K562 (cell line): ENCODE measurements at regions not wholly inside any gene's neighbourhood (a gene's known extent, or its start where the extent isn't known, plus 50 kb on each side); places are given as distances from the start of the nearest gene placed in this dataset.

ENCODE experiments used
- ATAC-seq: fragments of 200-7000 bp; cut with Tn5 transposase; 3 replicates; pipeline ENCODE4 v1.9.1; 2020; ENCODE audit warnings: moderate library complexity
- BruUV-seq: library from RNA; stranded (reverse); fragments of 400-500 nt; replicated peaks from 2 replicates; lab custom pipeline; 2021; lab: Mats Ljungman, UMichigan
- CTCF ChIA-PET: fragments of 300-600 bp; formaldehyde crosslinking; extraction: SDS; loops from one replicate; lab custom pipeline; 2021; ENCODE audit warnings: low intra/inter-chr PET ratio; lab: Yijun Ruan, JAX
- POLR2A ChIA-PET: fragments of 300-600, 350-650 bp; sonication (Branson Sonifier 250); formaldehyde crosslinking; extraction: SDS; loops from one replicate; lab custom pipeline; 2021; ENCODE audit warnings: antibody characterized with exemption, inconsistent platforms; lab: Yijun Ruan, JAX
- DNase-seq, 4 experiments: peaks; one replicate each; pipeline versions ENCODE4 v3.0.0 to v3.0.0-alpha.2; 2011 to 2018; ENCODE audit warnings: low spot score in 3 of 4, mixed read lengths in 3 of 4; ENCODE audit errors: extremely low read depth in 1 of 4
- FAIRE-seq: peaks from 2 replicates; lab custom pipeline; 2011; peaks lifted over from hg19 to GRCh38; lab: Jason Lieb, UNC
- H2AFZ ChIP-seq: 2 replicates; pipeline ENCODE4 v1.6.0; 2011; ENCODE audit warnings: low read depth, low read length, control low read depth, inconsistent platforms
- H3K27ac ChIP-seq: fragments of 200-600 bp; 3 replicates; pipeline ENCODE4 v1.8.0; 2011; ENCODE audit warnings: low read depth, mild to moderate bottlenecking, control low read depth, inconsistent platforms, low read length, moderate library complexity, mixed read lengths; ENCODE audit errors: extremely low read depth
- H3K27me3 ChIP-seq, 2 experiments: fragments of 300-600 bp in 1 of 2; 2 replicates in 1 of 2; 3 replicates in 1 of 2; pipeline versions ENCODE4 v1.6.0 to v1.8.0; 2011; ENCODE audit warnings: inconsistent platforms in 2 of 2, low read length in 2 of 2, mild to moderate bottlenecking in 1 of 2, mixed read lengths in 1 of 2, moderate library complexity in 1 of 2; ENCODE audit not compliant: control insufficient read depth in 2 of 2, insufficient read depth in 2 of 2
- H3K36me3 ChIP-seq: fragments of 300-600 bp; 3 replicates; pipeline ENCODE4 v1.8.0; 2011; ENCODE audit warnings: mild to moderate bottlenecking, low read length, inconsistent platforms; ENCODE audit not compliant: control insufficient read depth, insufficient read depth
- H3K4me1 ChIP-seq, 2 experiments: fragments of 200-600 bp in 1 of 2; replicated peaks in 1 of 2; 2 replicates in 1 of 2; 3 replicates in 1 of 2; pipeline versions ENCODE4 v1.5.1 to v1.8.0; 2011; ENCODE audit warnings: inconsistent platforms in 2 of 2, low read length in 2 of 2, mild to moderate bottlenecking in 1 of 2, mixed read lengths in 1 of 2, moderate library complexity in 1 of 2; ENCODE audit not compliant: control insufficient read depth in 2 of 2, insufficient read depth in 2 of 2
- H3K4me2 ChIP-seq: 2 replicates; pipeline ENCODE4 v1.6.1; 2011; ENCODE audit warnings: low read length, control low read depth, inconsistent platforms, mixed read lengths; ENCODE audit not compliant: insufficient read depth
- H3K4me3 ChIP-seq: fragments of 200-600 bp; sonication (generic), shearing (Covaris generic); 2 replicates; pipeline ENCODE4 v1.5.1; 2016; ENCODE audit warnings: control low read depth, inconsistent platforms
- H3K79me2 ChIP-seq: fragments of 200-600 bp; 3 replicates; pipeline ENCODE4 v1.8.0; 2011; ENCODE audit warnings: low read length, inconsistent platforms; ENCODE audit not compliant: control insufficient read depth, insufficient read depth
- H3K9ac ChIP-seq, 2 experiments: 2 replicates each; pipeline versions ENCODE4 v1.6.0 to v1.6.1; 2011; ENCODE audit warnings: low read depth in 2 of 2, low read length in 2 of 2, control low read depth in 1 of 2, inconsistent platforms in 1 of 2, mild to moderate bottlenecking in 1 of 2, mixed read lengths in 1 of 2; ENCODE audit not compliant: insufficient read depth in 1 of 2
- H3K9me1 ChIP-seq: one replicate; pipeline ENCODE4 v1.6.0; 2011; ENCODE audit warnings: inconsistent platforms, mild to moderate bottlenecking, low read length, moderate library complexity; ENCODE audit not compliant: control insufficient read depth, insufficient read depth
- H3K9me3 ChIP-seq: replicated peaks from 2 replicates; pipeline ENCODE4 v1.5.1; 2011; ENCODE audit warnings: low read depth, low read length, inconsistent platforms; ENCODE audit not compliant: control insufficient read depth, insufficient read depth
- H4K20me1 ChIP-seq: replicated peaks from 2 replicates; pipeline ENCODE4 v1.6.1; 2011; ENCODE audit warnings: low read length, inconsistent platforms, mixed read lengths; ENCODE audit not compliant: control insufficient read depth, insufficient read depth
- AFF4 ChIP-seq: sonication (generic); formaldehyde crosslinking; IDR thresholded peaks from 2 replicates; pipeline ENCODE4 v1.8.0; 2023; ENCODE audit warnings: mild to moderate bottlenecking, missing genetic modification reagents
- ARID3A ChIP-seq: IDR thresholded peaks from 2 replicates; pipeline ENCODE4 v1.6.1; 2012; ENCODE audit warnings: low read depth, low read length, improper control_type of control experiment, borderline replicate concordance
- CHAMP1 ChIP-seq: fragments of 450-650 bp; IDR thresholded peaks from 2 replicates; pipeline ENCODE4 v1.6.1; 2016; ENCODE audit warnings: mild to moderate bottlenecking
- COPS2 ChIP-seq: fragments of 450-650 bp; conservative IDR thresholded peaks from 2 replicates; pipeline ENCODE4 v1.6.1; 2016; ENCODE audit warnings: mild to moderate bottlenecking, moderate library complexity
- FOXP1 ChIP-seq: sonication (generic); formaldehyde crosslinking; IDR thresholded peaks from 2 replicates; pipeline ENCODE4 v1.8.0; 2022; ENCODE audit warnings: mild to moderate bottlenecking, missing genetic modification reagents
- IRF2 ChIP-seq: sonication (generic); formaldehyde crosslinking; IDR thresholded peaks from 2 replicates; pipeline ENCODE4 v1.8.1; 2022; ENCODE audit warnings: mild to moderate bottlenecking, missing genetic modification reagents
- MAFK ChIP-seq: IDR thresholded peaks from 2 replicates; pipeline ENCODE4 v1.6.1; 2011; ENCODE audit warnings: low read length, improper control_type of control experiment
- POU5F1 ChIP-seq: fragments of 150-350 bp; IDR thresholded peaks from 2 replicates; pipeline ENCODE4 v1.6.1; 2014; ENCODE audit warnings: borderline replicate concordance, low read length, low read depth, mild to moderate bottlenecking; ENCODE audit not compliant: partially characterized antibody
- PYGO2 ChIP-seq: fragments of 450-650 bp; IDR thresholded peaks from 2 replicates; pipeline ENCODE4 v1.6.1; 2016; ENCODE audit warnings: mild to moderate bottlenecking, missing genetic modification characterization, moderate library complexity, missing compliant biosample characterization
- RNF2 ChIP-seq: sonication (generic); IDR thresholded peaks from 2 replicates; pipeline ENCODE4 v1.6.1; 2016
- SUPT5H ChIP-seq: fragments of 450-650 bp; IDR thresholded peaks from 2 replicates; pipeline ENCODE4 v1.6.1; 2016
- TAF9B ChIP-seq: fragments of 450-650 bp; IDR thresholded peaks from 2 replicates; pipeline ENCODE4 v1.6.1; 2018; ENCODE audit warnings: mild to moderate bottlenecking; ENCODE audit not compliant: partially characterized antibody
- TAL1 ChIP-seq: fragments of 450-650 bp; IDR thresholded peaks from 2 replicates; pipeline ENCODE4 v1.6.1; 2016; ENCODE audit warnings: mild to moderate bottlenecking
- U2AF2 ChIP-seq: fragments of 200-400 bp; formaldehyde crosslinking; optimal IDR thresholded peaks from 2 replicates; pipeline ENCODE3; 2017; ENCODE audit warnings: low read depth, mild to moderate bottlenecking, low read length
- ZKSCAN1 ChIP-seq: fragments of 150-350 bp; IDR thresholded peaks from 2 replicates; pipeline ENCODE4 v1.6.1; 2016; ENCODE audit warnings: low read depth, low read length
- WGBS: fragments of 100-300 bp; shearing (Covaris generic); methylation state at CpG from one replicate; pipeline ENCODE4 v1.1.6; 2016; ENCODE audit warnings: low coverage, mixed read lengths; ENCODE audit not compliant: insufficient coverage; ENCODE audit errors: missing lambda C conversion rate; 5-methylcytosine and 5-hydroxymethylcytosine counted together
- in situ Hi-C: fragments of 300-500 bp; cut with MboI; formaldehyde crosslinking; loops from 4 replicates; pipeline ENCODE4 v1.15.0; 2018; ENCODE audit warnings: inconsistent platforms, mixed read lengths
- intact Hi-C: fragments of 100-400 bp; cut with micrococcal nuclease; formaldehyde crosslinking; loops from 2 replicates; pipeline ENCODE4 v1.14.2; 2022
- TF ChIP-seq, protein P1 (sequence below): sonication (generic); IDR thresholded peaks from 2 replicates; pipeline ENCODE4 v1.6.1; 2016

- Histone ChIP-seq H3K9me1 (no peaks in the 10 kb centered on the region), H3K4me1 (no peaks in the 10 kb centered on the region), H3K36me3 (no peaks in the 10 kb centered on the region), H2AFZ (no peak overlapping the region), H3K4me3 (no peak overlapping the region), H3K27ac (no peak overlapping the region), H3K9me3 (no peaks in the 10 kb centered on the region), H3K9ac (no peak overlapping the region), H4K20me1 (no peaks in the 10 kb centered on the region), H3K79me2 (no peaks in the 10 kb centered on the region), H3K4me2 (no peak overlapping the region), H3K27me3 (peaks cover 16 to 44% of the 10 kb centered on the region in 2 experiments; a peak in 4 of 5 replicates)
- FAIRE-seq (no peak), DNase-seq (no peak), ATAC-seq (no peak)
- BruUV-seq, result no TSS peak
- in situ Hi-C loops, result no loop called here
- intact Hi-C loops, result no loop called here
- CTCF ChIA-PET, result no interaction called here
- POLR2A ChIA-PET, result no interaction called here
- 0% methylated on average over 3 of the region's 3 CpGs for WGBS
- TF ChIP-seq ARID3A (no peak), CHAMP1 (no peak), FOXP1 (CRISPR knock-in tag) (no peak), PYGO2 (no peak), IRF2 (CRISPR knock-in tag) (no peak), U2AF2 (no peak), TAF9B (no peak), POU5F1 (no peak), SUPT5H (no peak), AFF4 (no peak), MAFK (no peak), RNF2 (no peak), TAL1 (no peak), COPS2 (no peak), ZKSCAN1 (no peak)
- TF ChIP-seq, protein P1, sequence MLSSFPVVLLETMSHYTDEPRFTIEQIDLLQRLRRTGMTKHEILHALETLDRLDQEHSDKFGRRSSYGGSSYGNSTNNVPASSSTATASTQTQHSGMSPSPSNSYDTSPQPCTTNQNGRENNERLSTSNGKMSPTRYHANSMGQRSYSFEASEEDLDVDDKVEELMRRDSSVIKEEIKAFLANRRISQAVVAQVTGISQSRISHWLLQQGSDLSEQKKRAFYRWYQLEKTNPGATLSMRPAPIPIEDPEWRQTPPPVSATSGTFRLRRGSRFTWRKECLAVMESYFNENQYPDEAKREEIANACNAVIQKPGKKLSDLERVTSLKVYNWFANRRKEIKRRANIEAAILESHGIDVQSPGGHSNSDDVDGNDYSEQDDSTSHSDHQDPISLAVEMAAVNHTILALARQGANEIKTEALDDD, result no peak
Measured at GRCh38 chr6:3565291-3565690, 108.4 kb upstream of the SLC22A23 start.
